ENCODE measurements at regions not wholly inside any gene's neighbourhood (a gene's known extent, or its start where the extent isn't known, plus 50 kb on each side); places are given as distances from the start of the nearest gene placed in this dataset.

DNA sequence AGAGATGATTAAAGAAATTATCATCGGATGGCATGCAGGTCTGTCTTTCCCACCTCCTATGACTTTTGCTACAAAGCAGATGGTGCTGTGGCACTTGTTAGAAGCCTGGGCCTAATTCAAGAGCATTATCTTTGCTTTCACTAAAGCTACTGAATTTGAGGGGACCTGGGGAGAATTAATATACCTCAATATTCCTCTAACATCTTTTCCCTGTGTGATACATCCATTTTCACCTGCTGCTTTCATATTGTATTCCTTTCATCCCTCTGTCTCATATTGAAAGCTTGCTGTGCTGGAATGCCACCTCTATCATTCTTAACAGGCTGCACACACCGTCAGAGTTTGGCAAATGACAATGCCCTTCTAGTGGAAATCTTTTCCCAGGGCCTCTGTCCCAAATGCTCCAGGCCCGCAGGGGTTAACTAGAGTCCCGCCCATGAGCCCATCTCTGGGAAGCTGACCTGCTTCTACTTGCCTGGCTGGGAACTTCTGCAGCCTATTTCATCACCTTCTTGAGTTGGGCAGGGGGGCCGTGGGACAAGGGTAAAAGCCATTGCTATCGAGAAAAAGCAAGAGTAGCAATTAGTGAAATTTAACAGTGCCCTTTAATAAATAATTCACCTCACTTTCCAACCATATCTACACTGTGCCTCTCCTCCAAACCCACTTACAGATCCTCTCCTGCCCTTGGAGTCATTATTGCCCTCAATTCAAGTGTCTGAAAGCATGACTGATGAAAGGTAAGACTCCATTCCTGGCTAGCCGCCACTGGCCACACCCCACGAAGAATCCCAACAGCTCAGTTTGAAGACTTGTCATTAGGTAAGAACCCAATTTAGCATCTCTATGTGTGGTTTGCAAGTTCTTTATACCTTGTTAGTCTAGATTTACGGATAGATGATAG lies 126.7 kb upstream of the BTG1 start:
- intact Hi-C loops (cut with micrococcal nuclease; ENCODE audit: unreplicated experiment) (no loop called here), in situ Hi-C loops (cut with MboI) (no loop called here)
- Histone ChIP-seq H3K36me3 (ENCODE audit: control insufficient read depth in 2 of 2, insufficient read depth in 2 of 2, low read length in 1 of 2) (no peaks in the 10 kb centered on the region), H2AFZ (ENCODE audit: control insufficient read depth, low read depth, low read length) (no peak overlapping the region), H3K4me3 (no peak overlapping the region), H3K27me3 (replicated peaks in 1 of 2; ENCODE audit: control insufficient read depth in 2 of 2, insufficient read depth in 2 of 2, low read length in 1 of 2) (no peaks in the 10 kb centered on the region), H4K20me1 (ENCODE audit: control insufficient read depth, insufficient read depth) (no peaks in the 10 kb centered on the region), H3K4me2 (ENCODE audit: control insufficient read depth, insufficient read depth) (no peak overlapping the region), H3K4me1 (ENCODE audit: control insufficient read depth, insufficient read depth, low read length) (no peaks in the 10 kb centered on the region), H3K27ac (ENCODE audit: control insufficient read depth, insufficient read depth) (no peak overlapping the region), H3K9me3 (replicated peaks; ENCODE audit: control insufficient read depth, insufficient read depth, low read length) (no peaks in the 10 kb centered on the region), H3K9ac (ENCODE audit: control insufficient read depth, insufficient read depth, low read length) (no peak overlapping the region), H3K79me2 (ENCODE audit: control insufficient read depth, insufficient read depth, low read length) (no peaks in the 10 kb centered on the region)
- DNase-seq (ENCODE audit: low read depth, low spot score) (no peak), FAIRE-seq (no peak), ATAC-seq (no peak)
- RAD21 ChIA-PET (ENCODE audit: unreplicated experiment) = no interaction called here
- no peak for TF ChIP-seq RAD21 (IDR thresholded peaks at IDR 0.05; ENCODE audit: insufficient read depth, low read depth, low read length)
- WGBS (ENCODE audit: insufficient coverage, insufficient replicate concordance, low lambda C conversion rate, missing lambda C conversion rate) = 95% methylated on average over 9 of the region's 9 CpGs
- POLR2A ChIA-PET = no interaction called here
- BruUV-seq (replicated peaks) = no TSS peak
- SMC1A ChIA-PET (ENCODE audit: uncharacterized antibody, unreplicated experiment) = interaction anchor here (1.2 to 2.0 kb wide), 3 partner anchors 11 to 28 kb away, joined by 3 to 6 read pairs (median 4); no protein-coding TSS in a partner anchor
- CTCF ChIA-PET = no interaction called here

DNA sequence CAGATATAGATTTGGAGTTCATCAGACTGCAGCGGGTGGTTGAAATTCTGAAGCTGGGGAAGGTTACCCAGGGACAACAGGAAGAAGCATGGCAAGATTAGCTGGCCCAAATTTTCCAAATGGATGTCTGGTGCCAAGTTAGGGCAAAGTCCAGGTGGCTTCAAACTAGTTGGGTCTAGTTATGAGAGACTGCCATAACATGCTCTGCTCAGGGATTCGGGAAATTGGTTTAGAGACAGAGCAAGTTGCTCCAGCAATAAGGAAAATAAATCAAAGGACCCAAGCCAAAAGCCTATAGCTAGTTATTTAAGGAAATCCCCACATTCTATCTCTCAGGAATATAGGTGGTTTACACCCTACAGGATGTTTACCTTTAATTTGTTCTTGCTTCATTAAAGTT lies 125.7 kb upstream of the BTG1 start:
- POLR2A ChIA-PET = no interaction called here
- Histone ChIP-seq H3K27ac (ENCODE audit: control insufficient read depth, insufficient read depth) (no peak overlapping the region), H3K4me2 (ENCODE audit: control insufficient read depth, insufficient read depth) (no peak overlapping the region), H2AFZ (ENCODE audit: control insufficient read depth, low read depth, low read length) (no peak overlapping the region), H3K9ac (ENCODE audit: control insufficient read depth, insufficient read depth, low read length) (no peak overlapping the region), H3K9me3 (replicated peaks; ENCODE audit: control insufficient read depth, insufficient read depth, low read length) (no peaks in the 10 kb centered on the region), H3K4me1 (ENCODE audit: control insufficient read depth, insufficient read depth, low read length) (no peaks in the 10 kb centered on the region), H3K79me2 (ENCODE audit: control insufficient read depth, insufficient read depth, low read length) (no peaks in the 10 kb centered on the region), H3K27me3 (replicated peaks in 1 of 2; ENCODE audit: control insufficient read depth in 2 of 2, insufficient read depth in 2 of 2, low read length in 1 of 2) (no peaks in the 10 kb centered on the region), H3K36me3 (ENCODE audit: control insufficient read depth in 2 of 2, insufficient read depth in 2 of 2, low read length in 1 of 2) (no peaks in the 10 kb centered on the region), H4K20me1 (ENCODE audit: control insufficient read depth, insufficient read depth) (no peaks in the 10 kb centered on the region), H3K4me3 (no peak overlapping the region)
- in situ Hi-C loops (cut with MboI) = no loop called here
- no TSS peak for BruUV-seq (replicated peaks)
- intact Hi-C loops (cut with micrococcal nuclease; ENCODE audit: unreplicated experiment) = no loop called here
- CTCF ChIA-PET = interaction anchor here (0.7 to 1.1 kb wide), 3 partner anchors 10 to 28 kb away, joined by 3 to 4 read pairs (median 3); no protein-coding TSS in a partner anchor
- RAD21 ChIA-PET (ENCODE audit: unreplicated experiment) = interaction anchor here (1.0 kb wide), 1 partner anchor 126 kb away, joined by 3 read pairs; the partner anchor contains the start of gene BTG1
- ATAC-seq (no peak), FAIRE-seq (no peak), DNase-seq (ENCODE audit: low read depth, low spot score) (no peak)
- 91% methylated on average over 2 of the region's 2 CpGs for WGBS (ENCODE audit: insufficient coverage, insufficient replicate concordance, low lambda C conversion rate, missing lambda C conversion rate)
- SMC1A ChIA-PET (ENCODE audit: uncharacterized antibody, unreplicated experiment) = interaction anchor here (0.9 to 2.0 kb wide), 5 partner anchors 8 to 45 kb away, joined by 3 to 6 read pairs (median 4); no protein-coding TSS in a partner anchor
- TF ChIP-seq BHLHE40 (IDR thresholded peaks at IDR 0.05; ENCODE audit: borderline replicate concordance in 1 of 2, low read depth in 2 of 2, low read length in 1 of 2) (no peak), NR2F1 (conservative IDR thresholded peaks at IDR 0.05) (no peak), JUND (IDR thresholded peaks at IDR 0.05; ENCODE audit: low read depth, low read length) (no peak), SMAD5 (IDR thresholded peaks at IDR 0.05; ENCODE audit: low read depth) (no peak), ZNF24 (IDR thresholded peaks at IDR 0.05) (no peak), MYC (IDR thresholded peaks at IDR 0.05; ENCODE audit: insufficient read depth, insufficient read length, insufficient replicate concordance, low read length, severe bottlenecking) (no peak), YBX1 (IDR thresholded peaks at IDR 0.05) (no peak)
- TF ChIP-seq, protein P1, sequence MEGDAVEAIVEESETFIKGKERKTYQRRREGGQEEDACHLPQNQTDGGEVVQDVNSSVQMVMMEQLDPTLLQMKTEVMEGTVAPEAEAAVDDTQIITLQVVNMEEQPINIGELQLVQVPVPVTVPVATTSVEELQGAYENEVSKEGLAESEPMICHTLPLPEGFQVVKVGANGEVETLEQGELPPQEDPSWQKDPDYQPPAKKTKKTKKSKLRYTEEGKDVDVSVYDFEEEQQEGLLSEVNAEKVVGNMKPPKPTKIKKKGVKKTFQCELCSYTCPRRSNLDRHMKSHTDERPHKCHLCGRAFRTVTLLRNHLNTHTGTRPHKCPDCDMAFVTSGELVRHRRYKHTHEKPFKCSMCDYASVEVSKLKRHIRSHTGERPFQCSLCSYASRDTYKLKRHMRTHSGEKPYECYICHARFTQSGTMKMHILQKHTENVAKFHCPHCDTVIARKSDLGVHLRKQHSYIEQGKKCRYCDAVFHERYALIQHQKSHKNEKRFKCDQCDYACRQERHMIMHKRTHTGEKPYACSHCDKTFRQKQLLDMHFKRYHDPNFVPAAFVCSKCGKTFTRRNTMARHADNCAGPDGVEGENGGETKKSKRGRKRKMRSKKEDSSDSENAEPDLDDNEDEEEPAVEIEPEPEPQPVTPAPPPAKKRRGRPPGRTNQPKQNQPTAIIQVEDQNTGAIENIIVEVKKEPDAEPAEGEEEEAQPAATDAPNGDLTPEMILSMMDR (IDR thresholded peaks at IDR 0.05 in 2 of 3, conservative IDR thresholded peaks at IDR 0.05 in 1 of 3; ENCODE audit: control insufficient read depth in 2 of 3, extremely low read depth in 1 of 3, insufficient read depth in 1 of 3, low read depth in 3 of 3, low read length in 3 of 3) = no peak
- TF ChIP-seq, protein P2, sequence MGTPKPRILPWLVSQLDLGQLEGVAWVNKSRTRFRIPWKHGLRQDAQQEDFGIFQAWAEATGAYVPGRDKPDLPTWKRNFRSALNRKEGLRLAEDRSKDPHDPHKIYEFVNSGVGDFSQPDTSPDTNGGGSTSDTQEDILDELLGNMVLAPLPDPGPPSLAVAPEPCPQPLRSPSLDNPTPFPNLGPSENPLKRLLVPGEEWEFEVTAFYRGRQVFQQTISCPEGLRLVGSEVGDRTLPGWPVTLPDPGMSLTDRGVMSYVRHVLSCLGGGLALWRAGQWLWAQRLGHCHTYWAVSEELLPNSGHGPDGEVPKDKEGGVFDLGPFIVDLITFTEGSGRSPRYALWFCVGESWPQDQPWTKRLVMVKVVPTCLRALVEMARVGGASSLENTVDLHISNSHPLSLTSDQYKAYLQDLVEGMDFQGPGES (IDR thresholded peaks at IDR 0.05) = no peak

Measured in GM12878 (cell line).